Activated T-cell treated with anti-CD3 and anti-CD28 coated beads, Interleukin-2, amount 50 U/mL, for 72 hours (primary cell): ENCODE measurements at regions not wholly inside any gene's neighbourhood (a gene's known extent, or its start where the extent isn't known, plus 50 kb on each side); places are given as distances from the start of the nearest gene placed in this dataset.
"Not testable (repeated sequence)": the region's sequence is repeated elsewhere in the genome, so short reads cannot be mapped to it uniquely, and the experiment has no call there.

ENCODE experiments used
- ATAC-seq, 2 donors: fragments of 150-1000 bp; cut with Tn5 transposase; replicated peaks in 1 of 2; 2 replicates each; pipeline ENCODE4 v1.10.0; 2021; ENCODE audit warnings: moderate library complexity in 2 of 2, mild to moderate bottlenecking in 1 of 2
- DNase-seq, 2 donors: peaks; one replicate each; pipeline ENCODE4 v3.0.0; 2021 to 2022; ENCODE audit warnings: mixed read lengths in 1 of 2
- H3K27ac Mint-ChIP-seq: one replicate; pipeline ENCODE4 v1.8.0; 2022; ENCODE audit warnings: mild to moderate bottlenecking, moderate library complexity, mixed read lengths
- H3K27me3 Mint-ChIP-seq: one replicate; pipeline ENCODE4 v1.8.0; 2022; ENCODE audit warnings: low read depth, mixed read lengths
- H3K36me3 Mint-ChIP-seq, 2 donors: one replicate each; pipeline ENCODE4 v1.8.0; 2022; ENCODE audit warnings: mixed read lengths in 2 of 2, mild to moderate bottlenecking in 1 of 2; ENCODE audit not compliant: insufficient read depth in 2 of 2
- H3K4me1 Mint-ChIP-seq: one replicate; pipeline ENCODE4 v1.8.0; 2022; ENCODE audit warnings: low read depth, mixed read lengths
- H3K4me3 Mint-ChIP-seq, 2 donors: one replicate each; pipeline ENCODE4 v1.8.0; 2022; ENCODE audit warnings: mild to moderate bottlenecking in 2 of 2, mixed read lengths in 2 of 2, moderate library complexity in 2 of 2
- H3K9me3 Mint-ChIP-seq, 2 donors: one replicate each; pipeline ENCODE4 v1.8.0; 2022; ENCODE audit warnings: mixed read lengths in 2 of 2

DNA sequence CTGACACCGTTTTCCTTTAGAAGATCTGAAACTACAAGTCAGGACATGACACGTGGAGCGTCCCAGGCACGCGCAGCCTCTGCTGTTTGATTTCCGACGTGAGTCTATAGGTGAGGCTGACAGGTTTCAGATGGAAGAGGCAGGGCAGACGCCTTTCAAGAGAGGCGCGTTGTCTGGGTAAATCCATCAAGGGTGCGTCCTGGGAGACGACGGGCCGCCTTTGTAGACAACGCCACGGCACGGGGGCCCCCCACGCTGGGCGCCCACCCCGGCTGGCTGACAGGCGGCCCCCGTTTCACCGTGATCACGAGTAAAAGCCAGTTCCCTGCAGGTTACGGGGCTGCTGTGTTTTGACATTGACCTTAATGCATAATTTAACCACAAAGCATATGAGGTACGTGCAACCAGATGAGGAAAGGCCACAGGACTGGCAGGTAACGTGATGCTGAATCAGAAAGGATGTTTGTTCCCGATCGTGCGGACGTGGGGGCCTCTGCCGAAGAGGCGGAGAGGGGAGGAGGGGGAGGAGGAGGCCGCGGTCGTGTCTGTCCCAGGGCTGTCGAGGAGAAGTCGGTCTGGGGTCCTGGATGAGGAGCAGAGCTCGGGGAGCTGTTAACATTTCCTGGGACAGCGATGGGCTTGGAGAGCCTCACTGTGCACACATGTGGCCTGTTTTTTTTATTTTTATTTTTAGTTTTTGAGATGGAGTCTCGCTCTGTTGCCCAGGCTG, 51.1 kb upstream of the PPP2R3B start:
- Mint-ChIP-seq H3K4me1 (no peaks in the 10 kb centered on the region), H3K27me3 (no peaks in the 10 kb centered on the region), H3K36me3 (peaks cover 4 to 14% of the 10 kb centered on the region in 2 donors), H3K27ac (no peak overlapping the region), H3K4me3 (peak overlapping the region; percentile 15 to 33), H3K9me3 (peaks cover 13 to 18% of the 10 kb centered on the region in 2 donors)
- DNase-seq (peak in 1 of 2 donors; percentile 10), ATAC-seq (peak; percentile 20 to 38)

GRCh38 chrX:439241-439640, 52.5 kb upstream of the PPP2R3B start:
- Mint-ChIP-seq H3K27me3 (no peaks in the 10 kb centered on the region), H3K36me3 (peaks cover 4 to 14% of the 10 kb centered on the region in 2 donors), H3K4me1 (no peaks in the 10 kb centered on the region), H3K27ac (no peak overlapping the region), H3K4me3 (no peak overlapping the region), H3K9me3 (peaks cover 13 to 18% of the 10 kb centered on the region in 2 donors)
- DNase-seq (no peak), ATAC-seq (no peak)

- Mint-ChIP-seq H3K4me3 (no peak overlapping the region), H3K27ac (no peak overlapping the region), H3K4me1 (no peaks in the 10 kb centered on the region), H3K27me3 (no peaks in the 10 kb centered on the region), H3K36me3 (peaks cover 4 to 14% of the 10 kb centered on the region in 2 donors), H3K9me3 (peaks cover 13 to 18% of the 10 kb centered on the region in 2 donors)
- ATAC-seq = no peak
- DNase-seq = no peak
These were observed 53.0 kb upstream of the PPP2R3B start for GRCh38 chrX:439719-440118.

DNA sequence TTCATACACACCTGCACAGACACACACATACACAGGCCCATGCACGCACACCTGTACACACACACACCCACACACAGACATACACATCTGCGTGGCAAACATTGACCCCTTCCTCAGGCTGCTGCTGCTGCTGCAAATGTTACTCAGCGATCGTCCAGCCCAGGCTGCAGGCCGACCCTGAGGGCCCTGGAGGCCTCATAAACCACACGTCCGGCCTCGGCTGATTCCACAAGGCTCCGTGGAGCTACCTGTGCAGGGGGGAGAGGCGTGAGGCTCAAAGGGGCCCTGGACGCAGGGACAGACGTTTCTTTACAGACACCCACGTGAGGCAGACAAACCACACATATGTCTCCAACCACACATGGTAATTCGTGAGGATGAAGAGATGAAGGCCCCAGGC, 53.9 kb upstream of the PPP2R3B start:
- no peaks in the 10 kb centered on the region for H3K27me3 Mint-ChIP-seq
- no peak for ATAC-seq
- peaks cover 13 to 18% of the 10 kb centered on the region in 2 donors for H3K9me3 Mint-ChIP-seq
- no peak overlapping the region for H3K27ac Mint-ChIP-seq
- H3K4me1 Mint-ChIP-seq = no peaks in the 10 kb centered on the region
- DNase-seq = no peak
- no peak overlapping the region for H3K4me3 Mint-ChIP-seq
- peaks cover 4 to 14% of the 10 kb centered on the region in 2 donors for H3K36me3 Mint-ChIP-seq

DNA sequence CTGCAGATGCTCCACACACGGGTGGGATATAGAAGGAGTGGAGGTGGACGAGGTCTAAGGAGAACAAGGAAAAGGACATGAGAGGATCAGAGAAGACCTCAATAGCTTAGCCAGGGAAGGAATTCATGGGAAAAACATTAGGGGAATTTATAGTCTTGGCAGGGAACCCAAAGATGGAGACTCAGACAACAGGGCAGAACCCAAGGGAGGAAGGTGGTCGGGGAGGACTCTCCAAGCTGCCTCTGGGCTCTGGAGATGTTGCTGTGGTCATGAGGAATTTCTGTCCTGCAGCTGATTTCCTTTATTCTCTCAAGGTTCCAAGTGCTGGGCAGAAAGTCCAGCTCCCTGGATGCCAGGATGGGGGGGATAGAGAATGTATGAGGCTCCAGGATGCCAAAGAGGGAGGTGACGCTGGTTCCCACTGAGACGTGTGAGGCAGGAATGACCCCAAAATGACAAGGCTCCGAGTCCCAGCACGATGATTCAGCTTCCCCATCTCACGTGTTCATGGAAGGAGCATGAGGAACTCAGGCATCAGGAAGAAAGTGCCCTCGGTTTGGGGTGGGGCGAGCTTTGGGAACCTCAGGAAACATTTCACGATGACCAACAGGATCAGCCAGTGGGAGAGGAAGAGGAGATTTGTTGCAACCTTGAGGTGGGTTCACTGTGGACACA, 57.0 kb upstream of the PPP2R3B start:
- H3K4me3 Mint-ChIP-seq = no peak overlapping the region
- no peak overlapping the region for H3K27ac Mint-ChIP-seq
- ATAC-seq (no peak), DNase-seq (no peak)
- no peaks in the 10 kb centered on the region for H3K27me3 Mint-ChIP-seq
- H3K36me3 Mint-ChIP-seq = peaks cover 4 to 7% of the 10 kb centered on the region in 2 donors
- peaks cover 11% of the 10 kb centered on the region in 2 donors for H3K9me3 Mint-ChIP-seq
- no peaks in the 10 kb centered on the region for H3K4me1 Mint-ChIP-seq

DNA sequence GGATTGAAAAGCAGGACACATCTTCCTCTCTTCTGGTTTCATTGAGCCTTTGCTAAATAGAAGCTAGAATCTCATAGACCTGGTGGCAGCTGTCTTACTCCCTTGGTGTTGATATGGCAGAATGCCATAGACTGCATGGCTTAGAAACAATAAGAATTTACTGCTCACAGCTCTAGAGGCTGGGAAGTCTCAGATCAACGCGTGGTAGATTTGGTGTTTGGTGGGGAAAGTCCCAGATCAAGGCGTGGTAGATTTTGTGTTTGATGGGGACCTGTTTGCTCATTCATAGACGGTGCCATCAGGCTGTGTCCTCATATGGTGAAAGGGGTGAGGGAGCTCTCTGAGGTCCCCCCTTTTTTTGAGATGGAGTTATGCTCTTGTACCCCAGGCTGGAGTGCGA, 57.6 kb upstream of the PPP2R3B start:
- Mint-ChIP-seq H3K9me3 (peaks cover 11% of the 10 kb centered on the region in 2 donors), H3K27me3 (no peaks in the 10 kb centered on the region), H3K36me3 (peaks cover 4 to 7% of the 10 kb centered on the region in 2 donors), H3K4me1 (no peaks in the 10 kb centered on the region), H3K4me3 (no peak overlapping the region), H3K27ac (no peak overlapping the region)
- ATAC-seq (peak; percentile 35 to 72), DNase-seq (peak in 1 of 2 donors; percentile 7)

- no peak for DNase-seq
- Mint-ChIP-seq H3K4me3 (no peak overlapping the region), H3K4me1 (no peaks in the 10 kb centered on the region)
These were observed 59.0 kb upstream of the PPP2R3B start for GRCh38 chrX:445727-446126.

DNA sequence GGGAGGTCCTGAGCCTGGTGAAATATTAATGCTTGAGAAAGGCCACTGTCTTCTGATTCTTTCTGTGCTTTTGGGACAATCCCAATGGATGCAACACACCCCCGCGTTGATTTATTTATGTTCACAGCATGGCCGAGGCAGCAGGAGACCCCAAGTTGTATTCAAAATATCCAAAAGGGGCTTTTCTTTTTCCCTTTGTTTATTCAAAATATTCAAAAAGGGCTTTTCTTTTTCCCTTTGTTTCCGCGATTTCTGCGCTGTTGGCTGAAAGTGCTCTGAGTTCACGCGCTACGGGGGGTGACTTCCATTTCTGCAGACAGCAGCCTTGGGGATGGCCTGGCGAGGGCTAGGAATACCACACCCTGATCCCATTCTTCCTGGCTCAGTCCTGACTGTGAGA, 59.5 kb upstream of the PPP2R3B start:
- ATAC-seq (no peak), DNase-seq (no peak)
- Mint-ChIP-seq H3K9me3 (no peaks in the 10 kb centered on the region), H3K4me1 (no peaks in the 10 kb centered on the region), H3K4me3 (no peak overlapping the region), H3K27me3 (no peaks in the 10 kb centered on the region), H3K36me3 (no peaks in the 10 kb centered on the region), H3K27ac (no peak overlapping the region)

More at GRCh38 chrX:445727-446126, 59.0 kb upstream of the PPP2R3B start:
- no peak for ATAC-seq
- no peaks in the 10 kb centered on the region for H3K27me3 Mint-ChIP-seq
- no peak overlapping the region for H3K27ac Mint-ChIP-seq
- H3K9me3 Mint-ChIP-seq = no peaks in the 10 kb centered on the region
- no peaks in the 10 kb centered on the region for H3K36me3 Mint-ChIP-seq

DNA sequence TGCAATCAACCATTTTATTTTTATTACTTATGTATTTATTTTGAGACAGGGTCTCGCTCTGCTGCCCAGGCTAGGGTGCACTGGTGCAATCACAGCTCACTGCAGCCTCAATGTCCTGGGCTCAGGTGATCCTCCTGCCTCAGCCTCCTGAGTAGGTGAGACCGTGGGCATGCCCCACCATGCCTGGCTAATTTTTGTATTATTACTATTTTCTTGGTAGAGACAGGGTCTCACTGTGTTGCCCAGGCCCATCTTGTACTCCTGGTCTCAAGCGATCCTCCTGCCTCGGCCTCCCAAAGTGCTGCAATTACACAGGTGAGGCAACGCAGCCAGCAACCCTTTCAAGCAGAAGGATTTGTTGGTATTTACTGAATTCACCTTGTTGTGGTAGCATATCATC, 60.3 kb upstream of the PPP2R3B start:
- Mint-ChIP-seq H3K4me3 (no peak overlapping the region), H3K27me3 (no peaks in the 10 kb centered on the region), H3K27ac (no peak overlapping the region), H3K9me3 (no peaks in the 10 kb centered on the region), H3K36me3 (no peaks in the 10 kb centered on the region), H3K4me1 (no peaks in the 10 kb centered on the region)
- DNase-seq = no peak
- ATAC-seq = no peak

DNA sequence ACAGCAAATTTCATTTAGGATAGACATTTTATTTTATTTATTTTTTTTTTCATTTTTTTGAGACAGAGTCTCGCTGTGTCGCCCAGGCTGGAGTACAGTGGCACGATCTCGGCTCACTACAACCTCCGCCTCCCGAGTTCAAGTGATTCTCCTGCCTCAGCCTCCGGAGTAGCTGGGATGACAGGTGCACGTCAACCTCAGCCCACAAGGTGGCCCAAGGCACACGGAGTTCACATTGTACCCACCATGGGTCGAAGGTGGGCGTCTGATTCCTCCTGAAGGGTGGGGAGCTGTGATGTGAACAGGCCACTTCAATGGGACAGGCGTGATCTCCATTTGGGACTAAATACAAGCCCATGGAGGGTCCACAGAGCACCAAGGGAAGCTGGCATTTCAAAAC, 65.0 kb upstream of the PPP2R3B start:
- not testable (repeated sequence) for H3K27ac Mint-ChIP-seq, H3K27me3 Mint-ChIP-seq, ATAC-seq, DNase-seq, H3K4me1 Mint-ChIP-seq, H3K4me3 Mint-ChIP-seq, H3K36me3 Mint-ChIP-seq, H3K9me3 Mint-ChIP-seq

GRCh38 chrX:452598-452997, 65.9 kb upstream of the PPP2R3B start:
- Mint-ChIP-seq H3K27ac (no peak overlapping the region), H3K36me3 (no peaks in the 10 kb centered on the region), H3K4me3 (no peak overlapping the region), H3K27me3 (peaks cover 15% of the 10 kb centered on the region), H3K9me3 (peaks cover 0 to 4% of the 10 kb centered on the region in 2 donors), H3K4me1 (no peaks in the 10 kb centered on the region)
- DNase-seq = no peak
- ATAC-seq = no peak

- not testable (repeated sequence) for H3K36me3 Mint-ChIP-seq, H3K9me3 Mint-ChIP-seq, DNase-seq, H3K4me3 Mint-ChIP-seq, H3K27ac Mint-ChIP-seq, H3K4me1 Mint-ChIP-seq, ATAC-seq
- H3K27me3 Mint-ChIP-seq = peaks cover 15% of the 10 kb centered on the region
These were observed 67.8 kb upstream of the PPP2R3B start for GRCh38 chrX:454514-454913.

DNA sequence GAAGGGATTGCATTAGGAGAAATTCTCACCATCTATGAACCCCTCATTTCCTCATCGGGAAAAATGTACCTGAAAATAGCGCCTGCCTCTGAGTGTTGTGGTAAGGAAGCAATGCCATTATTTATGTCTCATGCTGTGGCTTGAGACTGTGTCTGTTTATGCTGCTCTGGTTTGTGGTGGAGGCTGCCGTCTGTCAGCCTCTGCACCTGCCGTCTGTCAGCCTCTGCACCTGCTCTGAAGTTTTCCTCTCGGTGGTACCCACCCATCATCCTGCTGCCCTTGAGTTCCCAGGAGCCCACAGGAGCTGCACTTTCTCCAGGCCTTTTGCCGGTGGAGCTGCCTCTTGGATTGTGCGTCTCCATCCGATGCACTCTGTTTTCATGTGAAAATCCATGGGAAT, 68.5 kb upstream of the PPP2R3B start:
- DNase-seq = no peak
- Mint-ChIP-seq H3K4me1 (no peaks in the 10 kb centered on the region), H3K27me3 (peaks cover 15% of the 10 kb centered on the region), H3K27ac (no peak overlapping the region), H3K36me3 (no peaks in the 10 kb centered on the region), H3K9me3 (peaks cover 0 to 4% of the 10 kb centered on the region in 2 donors), H3K4me3 (no peak overlapping the region)
- ATAC-seq = no peak
